HG02678 (cell line): ENCODE measurements at regions not wholly inside any gene's neighbourhood (a gene's known extent, or its start where the extent isn't known, plus 50 kb on each side); places are given as distances from the start of the nearest gene placed in this dataset.

Experiments used
- ATAC-seq: cut with Tn5 transposase; IDR thresholded peaks from one replicate; pipeline ENCODE4 v1.9.1; 2021; ENCODE audit warnings: mild to moderate bottlenecking, moderate library complexity; ENCODE audit not compliant: unreplicated experiment

DNA sequence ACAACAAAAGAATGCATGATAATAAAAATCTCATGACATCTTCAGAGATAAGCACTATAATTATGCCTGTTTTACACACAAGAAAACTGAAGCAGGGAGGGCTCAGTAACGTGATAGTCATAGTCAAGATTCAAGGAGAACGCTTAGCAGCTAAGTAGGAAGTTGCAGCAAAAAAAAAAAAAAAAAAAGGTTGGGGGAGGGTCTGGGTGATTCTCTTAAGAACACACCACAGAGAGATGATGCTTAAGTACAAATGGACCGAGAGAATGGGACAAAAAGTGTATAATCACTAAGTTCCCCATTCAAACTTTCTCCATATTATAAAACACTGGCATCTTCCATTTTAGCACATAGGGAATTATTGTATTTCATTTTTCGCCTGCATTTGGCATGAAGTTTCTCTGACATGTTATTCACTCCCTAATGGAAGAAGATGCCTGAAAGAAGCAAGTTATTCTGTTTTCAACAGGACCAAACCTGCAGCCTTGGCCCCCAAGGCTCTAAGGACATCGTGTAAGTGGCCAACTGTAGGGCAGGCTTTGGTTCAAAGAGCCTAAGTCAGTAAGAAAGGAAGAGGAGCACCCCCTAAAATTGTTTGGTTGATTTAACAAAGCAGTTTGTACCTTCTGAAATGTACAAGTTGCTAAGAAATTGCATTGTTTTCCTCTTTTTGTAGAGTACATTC, 142.9 kb upstream of the TMPO start:
- ATAC-seq: peak; percentile 10

DNA sequence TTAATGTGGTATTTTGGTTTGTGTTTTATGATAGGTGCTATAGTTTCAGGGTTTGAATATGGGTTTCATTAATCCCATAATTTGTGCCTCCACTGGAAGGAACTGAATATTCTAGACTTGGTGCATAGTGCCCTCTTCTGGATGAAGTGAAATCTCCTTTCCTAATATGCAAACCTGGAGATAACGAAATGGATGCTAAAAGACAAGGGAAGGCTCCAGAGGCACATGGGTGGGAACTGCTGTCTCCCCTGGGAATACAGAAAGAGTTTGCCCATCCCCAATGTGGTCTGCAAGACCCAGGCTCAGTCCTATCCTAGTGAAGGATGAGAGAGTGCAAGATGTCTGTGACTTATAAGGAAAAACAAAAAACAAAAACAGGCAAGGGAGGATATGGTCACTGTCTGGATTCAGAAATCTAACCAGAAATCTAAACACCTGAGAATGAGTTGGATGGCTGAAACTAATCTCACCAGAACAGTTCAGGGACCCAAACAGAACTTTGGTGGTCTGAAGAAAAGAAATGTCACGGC, 142.3 kb upstream of the TMPO start:
- peak; percentile 57 for ATAC-seq

DNA sequence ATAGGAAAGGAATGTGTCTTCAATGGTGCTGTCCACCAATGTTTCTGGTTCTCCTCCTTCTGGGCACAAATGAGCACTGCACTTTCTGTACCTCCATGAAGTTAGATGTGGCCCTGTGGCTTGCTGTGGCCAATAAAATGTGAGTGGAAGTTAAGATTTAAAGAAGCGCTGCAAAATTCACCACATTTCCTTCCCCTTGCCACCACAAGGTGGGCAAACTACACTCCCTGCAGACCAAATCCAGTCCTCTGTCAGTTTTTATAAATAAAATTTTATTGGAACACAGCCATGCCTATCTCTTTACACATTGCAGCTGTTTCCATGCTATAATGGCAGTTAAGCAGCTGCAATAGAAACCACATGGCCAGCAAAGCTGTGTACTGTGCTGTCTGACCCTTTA, 141.4 kb upstream of the TMPO start:
- ATAC-seq: no peak

DNA sequence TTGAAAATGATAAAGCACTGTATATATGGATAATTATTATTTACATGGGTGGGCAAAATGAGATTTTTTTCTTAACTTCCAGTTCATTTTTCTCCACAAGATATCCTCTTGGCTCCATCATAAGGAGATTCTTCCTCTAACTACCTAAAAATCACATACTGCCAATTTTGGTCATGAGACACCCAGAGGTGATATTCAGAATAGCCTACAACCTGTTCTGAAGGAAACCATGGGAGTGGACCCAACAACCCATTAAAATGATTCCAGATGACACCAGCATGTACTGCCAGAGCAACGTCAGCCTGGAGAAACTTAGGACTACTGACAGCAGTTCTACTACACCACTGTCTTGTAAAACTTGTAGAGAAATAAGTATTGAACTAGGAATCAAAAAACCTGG, 136.3 kb upstream of the TMPO start:
- ATAC-seq: no peak

DNA sequence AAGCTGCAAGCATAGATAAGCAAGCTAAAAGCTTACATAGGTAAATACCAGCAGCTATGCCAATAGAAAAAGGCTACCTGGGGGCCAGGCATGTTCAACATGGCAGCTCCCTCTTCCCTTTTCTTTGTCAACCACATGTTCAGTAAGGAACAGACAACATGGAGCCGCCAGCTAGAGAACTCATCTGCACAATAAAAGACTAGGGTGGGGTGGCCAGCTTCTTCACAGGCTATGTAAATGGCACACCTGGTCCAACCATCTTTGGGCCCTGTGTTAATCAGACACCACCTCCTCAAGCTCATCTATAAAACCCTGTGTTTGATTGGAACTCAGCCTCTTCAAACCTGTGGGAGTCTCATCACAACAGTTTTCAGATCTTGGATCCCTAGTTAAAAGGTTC, 129.7 kb upstream of the TMPO start:
- no peak for ATAC-seq

DNA sequence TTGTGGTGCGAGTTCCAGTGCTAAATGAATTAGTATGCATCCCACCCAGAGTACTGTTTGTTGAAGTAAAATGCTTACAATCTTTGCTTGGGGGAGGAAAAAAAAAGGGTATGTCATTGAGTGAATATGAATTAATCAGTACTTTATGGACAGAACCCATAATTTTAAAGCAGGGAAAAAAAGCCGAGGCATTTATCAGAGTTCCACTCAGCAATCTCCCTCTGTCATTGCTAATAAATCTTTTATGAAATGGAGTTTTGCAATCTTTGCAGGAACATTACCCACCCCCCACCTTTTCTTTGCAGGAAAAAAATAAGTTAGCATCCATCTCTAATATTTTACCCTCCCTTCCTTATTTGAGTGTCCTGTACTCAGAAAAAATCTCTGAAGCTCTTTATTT, 127.9 kb upstream of the TMPO start:
- no peak for ATAC-seq

DNA sequence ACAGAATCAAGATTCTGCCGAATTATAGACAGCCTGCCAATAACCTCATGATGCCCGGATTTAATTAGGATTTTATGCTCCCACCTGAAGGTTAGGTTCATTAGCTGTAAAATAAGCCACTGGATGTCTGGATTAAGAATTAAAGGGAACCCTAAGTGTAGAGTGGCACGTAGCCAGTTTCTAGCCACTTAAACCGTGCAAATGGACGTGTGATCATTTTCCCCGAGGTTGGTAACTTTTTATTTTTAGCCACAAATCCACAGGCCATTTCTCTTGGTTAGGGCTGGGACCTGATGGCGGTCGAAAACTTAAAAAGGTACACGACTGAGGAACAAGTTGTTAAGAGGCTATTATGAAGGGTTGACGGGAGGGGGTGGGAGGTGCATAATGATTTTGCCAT, 127.3 kb upstream of the TMPO start:
- ATAC-seq: no peak

DNA sequence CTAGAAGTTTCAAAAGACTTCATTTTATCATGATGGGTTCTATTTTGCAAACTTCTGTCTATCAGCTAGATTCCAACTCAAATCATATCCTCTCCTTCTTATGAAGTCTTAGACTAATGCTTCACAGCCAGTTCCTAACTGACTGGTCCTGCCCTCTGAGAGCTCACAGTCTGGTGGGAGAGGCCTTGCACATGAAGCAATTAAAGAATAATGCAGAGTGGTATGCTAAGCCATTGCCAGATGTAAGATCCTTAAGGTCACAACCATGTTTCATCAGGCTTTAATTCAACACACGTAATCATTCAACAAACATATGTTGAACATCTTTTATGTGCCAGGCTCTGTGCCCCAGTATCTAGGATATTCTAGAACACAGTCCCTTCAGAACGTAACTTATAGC, 125.8 kb upstream of the TMPO start:
- ATAC-seq: no peak

DNA sequence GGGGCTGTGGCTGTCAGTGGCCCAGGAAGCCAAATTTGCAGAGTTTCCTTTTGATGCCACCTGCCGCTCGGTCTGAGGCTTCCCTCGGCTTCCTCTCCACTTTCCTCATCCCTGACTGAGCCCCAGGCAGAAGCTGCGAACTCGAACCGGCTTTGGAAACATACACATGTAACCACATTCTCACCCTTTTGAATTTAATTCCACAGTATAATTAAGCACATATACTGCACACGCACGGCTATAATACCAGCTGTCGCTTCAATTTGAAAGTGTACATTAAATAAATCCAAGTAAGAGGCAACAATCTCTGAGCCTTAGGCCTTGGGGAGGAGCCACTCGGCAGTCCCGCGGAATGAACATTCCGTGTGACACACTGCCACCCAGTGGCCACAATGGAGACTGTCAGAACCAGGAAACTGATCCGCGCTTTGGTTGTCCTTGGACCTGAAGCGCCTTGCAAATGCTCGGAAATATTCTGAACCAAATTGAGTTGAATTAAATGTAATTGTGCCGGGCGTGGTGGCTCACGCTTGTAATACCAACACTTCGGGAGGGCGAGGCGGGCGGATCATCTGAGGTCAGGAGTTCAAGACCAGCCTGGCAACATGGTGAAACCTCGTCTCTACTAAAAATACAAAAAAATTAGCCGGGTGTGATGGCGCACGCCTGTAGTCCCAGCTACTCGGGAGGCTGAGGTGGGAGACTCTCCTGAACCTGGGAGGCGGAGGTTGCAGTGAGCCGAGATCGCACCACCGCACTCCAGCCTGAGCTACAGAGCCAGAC, 117.9 kb upstream of the TMPO start:
- peak; percentile 83 for ATAC-seq

DNA sequence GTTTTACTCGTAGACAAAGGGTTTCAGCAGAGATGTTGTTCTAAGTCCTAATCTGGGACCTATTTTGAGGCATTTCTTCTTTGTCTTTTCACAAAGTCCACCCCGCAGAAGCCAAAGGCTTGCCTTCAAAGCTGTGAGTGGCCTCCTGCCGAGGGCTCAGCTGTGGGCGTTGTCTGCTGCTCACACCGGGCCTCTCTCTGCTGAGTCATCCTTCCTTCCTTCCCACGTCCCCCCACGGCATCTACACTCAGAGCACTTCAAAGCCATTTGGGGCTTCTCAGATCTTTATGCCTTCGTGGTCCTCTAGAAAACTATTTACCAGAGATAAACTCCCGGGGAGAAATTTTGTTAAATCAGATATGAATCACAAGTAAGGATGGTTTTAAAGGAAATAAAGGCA, 115.9 kb upstream of the TMPO start:
- ATAC-seq: peak; percentile 55

DNA sequence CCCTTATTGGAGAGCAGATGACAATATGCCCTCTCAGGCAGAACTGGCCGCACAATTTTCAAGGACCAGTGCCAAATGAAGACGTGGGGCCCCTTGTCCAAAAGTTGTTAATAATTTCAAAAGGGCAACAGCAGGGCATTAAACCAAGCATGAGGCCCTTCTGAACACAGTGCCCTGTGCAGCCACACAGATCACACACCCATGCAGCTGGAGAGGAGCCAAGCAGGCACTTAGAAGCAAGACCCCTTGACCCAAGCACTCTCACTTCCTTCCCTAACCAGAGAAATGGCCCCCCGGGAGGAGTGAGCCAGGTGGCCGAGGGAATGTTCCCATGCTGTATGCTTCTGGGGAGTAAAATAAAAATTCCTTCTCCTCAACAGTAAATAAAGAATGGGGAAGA, 114.0 kb upstream of the TMPO start:
- no peak for ATAC-seq

DNA sequence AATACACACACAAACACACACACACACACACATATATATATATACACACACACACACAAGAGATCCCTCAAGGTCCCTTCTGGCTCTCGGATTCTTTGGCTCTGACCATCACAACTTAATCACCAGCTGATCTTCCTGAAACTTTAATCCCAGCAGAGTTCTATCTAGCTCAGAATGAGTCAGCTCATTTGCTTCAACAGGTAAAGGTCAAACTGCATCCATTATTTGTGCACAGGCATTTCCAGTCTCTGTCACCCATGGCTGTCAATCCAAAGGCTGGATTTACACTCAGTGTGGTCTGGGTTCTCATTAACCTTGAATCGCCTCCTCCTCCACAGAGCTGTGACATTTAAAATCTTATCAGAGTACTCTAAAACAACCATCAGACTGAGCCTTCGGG, 113.3 kb upstream of the TMPO start:
- ATAC-seq: no peak

DNA sequence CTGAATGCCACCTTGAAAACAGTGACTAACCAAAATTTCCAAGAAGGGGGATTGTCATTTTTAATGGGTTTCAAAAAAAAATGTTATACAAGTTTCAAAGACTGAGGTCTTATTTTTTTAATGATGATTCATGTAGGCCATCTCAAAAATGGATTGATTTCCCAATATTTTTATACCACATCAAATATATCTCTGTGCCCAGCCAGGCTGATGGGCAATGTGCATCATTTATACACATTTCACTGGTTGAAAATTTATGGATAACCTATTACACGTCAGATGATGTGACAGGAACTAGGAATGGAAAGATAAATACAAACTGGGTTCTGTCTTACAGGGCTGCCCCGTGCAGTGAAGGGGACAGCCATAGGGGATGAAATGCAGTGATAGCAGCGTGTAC, 112.7 kb upstream of the TMPO start:
- ATAC-seq: no peak

DNA sequence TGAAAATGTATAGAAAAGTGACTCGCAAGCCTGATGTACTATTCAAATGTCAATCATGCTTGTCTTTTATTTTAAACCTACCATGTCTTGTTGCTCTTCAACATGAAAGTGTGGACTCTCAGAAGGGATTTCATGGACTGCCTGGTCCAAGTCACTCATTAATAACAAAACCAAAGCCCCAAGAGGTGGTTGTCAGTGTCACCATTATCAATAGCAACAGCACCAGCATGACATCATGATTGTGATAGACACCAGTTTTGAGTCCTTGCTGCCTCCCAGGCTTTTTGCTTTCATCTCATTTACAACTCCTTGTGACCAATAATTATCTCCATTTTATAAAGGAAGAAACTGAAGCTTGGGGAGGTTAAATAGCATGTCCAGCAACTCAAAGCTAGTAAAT, 112.0 kb upstream of the TMPO start:
- ATAC-seq: no peak

DNA sequence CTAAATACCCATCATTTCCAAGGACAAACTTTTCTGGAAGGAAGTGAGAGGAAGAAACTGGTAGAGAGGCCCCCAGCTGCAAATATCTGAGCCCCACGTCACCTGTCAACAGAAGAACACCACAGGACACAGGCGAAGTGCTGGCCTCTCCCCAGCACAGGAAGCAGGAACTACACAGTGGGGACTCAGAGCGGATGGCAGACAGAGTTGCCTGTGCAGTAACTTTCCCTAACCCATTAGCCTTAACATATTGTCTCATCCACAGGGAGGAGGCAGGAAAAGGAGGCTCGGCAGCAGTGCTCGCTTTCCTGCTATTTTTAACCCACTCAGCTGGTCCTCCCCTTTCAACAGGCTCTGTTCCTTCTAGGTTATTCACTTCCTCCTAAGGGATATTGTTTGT, 111.5 kb upstream of the TMPO start:
- no peak for ATAC-seq

DNA sequence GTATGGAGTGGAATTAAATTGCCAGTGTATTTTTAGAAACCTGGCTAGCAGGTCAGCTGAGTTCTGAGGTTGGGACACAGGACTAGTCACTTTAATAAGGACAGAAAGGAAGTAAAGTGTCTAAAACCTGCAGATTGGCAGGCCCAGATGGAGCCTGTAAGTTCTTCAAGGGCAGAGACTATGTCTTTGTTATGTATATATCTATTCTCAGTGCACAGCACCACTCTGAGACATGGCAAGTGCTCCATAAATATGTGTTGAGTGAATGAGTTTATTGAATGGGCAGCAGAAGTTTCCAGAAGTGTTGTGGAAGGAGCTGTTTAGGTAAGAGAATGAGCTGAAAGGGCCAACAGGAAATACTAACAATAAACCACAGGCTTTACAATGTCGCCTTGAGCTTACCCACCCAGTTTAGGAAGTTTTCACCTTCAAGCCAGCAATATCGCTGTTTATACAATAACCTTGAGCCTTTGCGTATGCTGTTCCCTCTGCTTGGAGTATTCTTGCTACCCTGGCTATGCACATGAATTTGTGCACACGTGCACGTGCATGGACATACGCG, 109.5 kb upstream of the TMPO start:
- ATAC-seq: no peak

DNA sequence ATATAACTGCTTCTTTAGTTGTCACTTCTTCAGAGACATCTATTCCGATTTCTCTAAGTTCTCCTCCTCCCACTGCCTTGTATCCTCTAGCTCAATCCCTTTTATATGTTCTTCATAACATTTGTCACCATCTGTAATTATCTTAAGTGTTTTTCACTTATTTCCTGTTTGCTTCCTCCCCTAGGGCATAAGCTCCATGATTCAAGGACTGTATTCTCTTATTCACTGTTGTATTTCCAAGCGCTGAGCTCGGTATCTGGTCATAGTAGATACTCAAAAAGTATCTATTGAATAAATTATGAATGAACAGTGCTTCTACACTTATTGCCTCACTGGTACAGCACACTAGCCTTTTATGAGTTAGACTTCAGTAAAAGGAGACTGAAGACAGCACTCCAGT, 109.0 kb upstream of the TMPO start:
- no peak for ATAC-seq

DNA sequence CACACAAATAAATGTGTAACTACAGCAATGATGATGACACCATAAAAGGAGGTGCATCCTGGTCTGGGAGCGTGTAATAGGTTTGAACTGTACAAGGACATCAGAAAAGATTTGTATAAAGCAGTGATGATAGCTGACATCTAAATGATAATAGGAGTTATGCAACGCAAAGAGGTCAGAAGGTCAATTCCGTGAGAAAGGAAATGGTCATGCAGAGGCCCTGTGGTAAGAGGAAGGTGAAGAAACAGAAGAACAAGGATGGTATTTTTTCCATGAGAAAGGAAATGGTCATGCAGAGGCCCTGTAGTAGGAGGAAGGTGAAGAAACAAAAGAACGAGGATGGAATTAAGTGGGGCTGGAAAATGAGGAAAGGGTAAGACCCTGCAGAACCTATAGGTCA, 106.7 kb upstream of the TMPO start:
- no peak for ATAC-seq

DNA sequence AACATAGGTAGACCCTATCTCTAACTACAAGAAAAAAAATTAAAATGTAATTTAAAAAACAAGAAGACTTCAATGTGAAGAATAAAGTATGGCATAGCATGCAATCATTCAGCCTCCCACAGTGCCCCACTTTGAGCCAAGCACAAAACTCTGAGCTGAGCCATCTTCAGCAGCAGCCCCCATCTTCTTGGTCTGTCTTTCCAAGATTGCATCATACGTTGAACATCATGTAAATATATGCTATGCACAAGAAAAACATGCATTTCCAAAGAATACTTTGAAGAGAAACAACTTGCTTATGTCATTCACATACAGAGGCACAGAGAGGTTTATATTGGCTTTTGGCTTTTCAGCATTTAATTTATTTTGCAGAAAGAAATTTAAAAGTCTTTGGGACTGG, 105.8 kb upstream of the TMPO start:
- ATAC-seq: no peak

DNA sequence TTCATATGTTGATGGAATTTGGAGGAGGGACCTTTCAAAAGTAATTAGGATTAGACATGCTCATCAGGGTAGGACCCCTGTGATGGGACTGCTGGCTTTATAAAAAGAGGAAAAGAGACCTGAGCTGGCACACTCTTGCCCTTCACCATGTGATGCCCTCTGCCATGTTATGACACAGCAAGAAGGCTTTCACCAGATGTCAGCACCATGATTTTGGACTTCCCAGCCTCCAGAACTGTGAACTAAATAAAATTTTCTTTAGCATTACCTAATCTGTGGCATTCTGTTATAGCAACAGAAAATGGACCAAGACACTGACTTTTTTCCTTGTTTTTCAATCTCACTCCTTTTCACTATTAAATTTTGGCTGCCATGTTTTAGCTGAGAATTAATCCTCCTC, 105.0 kb upstream of the TMPO start:
- no peak for ATAC-seq

DNA sequence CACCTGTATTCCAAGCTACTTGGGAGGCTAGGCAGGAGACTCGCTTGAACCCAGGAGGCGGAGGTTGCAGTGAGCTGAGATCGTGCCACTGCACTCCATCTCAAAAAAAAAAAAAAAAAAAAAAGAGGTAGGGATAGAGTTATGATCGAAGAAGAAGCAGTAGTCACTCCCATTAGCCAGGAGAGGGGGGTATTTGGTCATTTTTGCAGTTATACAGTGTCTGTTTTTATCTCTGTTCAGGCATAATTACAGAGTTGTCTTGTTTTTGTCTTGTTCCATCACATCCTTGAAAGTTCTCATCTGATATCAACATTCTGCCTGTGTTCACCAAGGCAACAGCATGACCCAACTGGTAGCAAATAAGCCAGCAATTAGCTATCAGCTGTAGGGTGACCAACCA, 98.5 kb upstream of the TMPO start:
- ATAC-seq: no peak

DNA sequence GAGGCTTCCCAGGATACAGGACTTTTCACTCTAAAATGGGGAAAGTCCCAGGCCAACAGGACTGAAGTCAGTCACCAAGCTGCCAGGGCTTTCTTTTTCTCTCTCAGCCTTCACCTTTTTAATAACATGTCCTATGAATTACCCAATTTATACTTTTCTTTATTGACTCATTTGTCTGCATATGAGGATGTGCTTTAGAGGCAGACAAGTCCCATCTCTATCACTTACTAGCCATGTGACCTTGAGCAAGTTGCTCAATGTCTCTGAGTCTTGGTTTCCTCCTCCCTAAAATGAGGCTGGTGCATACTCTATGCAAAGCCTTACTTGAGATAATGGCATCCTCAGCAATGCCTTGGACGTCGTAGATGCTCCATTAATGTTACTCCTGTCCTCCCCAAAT, 98.1 kb upstream of the TMPO start:
- ATAC-seq: no peak
